Natural killer cell (primary cell): ENCODE measurements at regions not wholly inside any gene's neighbourhood (a gene's known extent, or its start where the extent isn't known, plus 50 kb on each side); places are given as distances from the start of the nearest gene placed in this dataset.

ENCODE experiments used
- ATAC-seq, 3 donors: fragments of 150-1000 bp in 2 of 3; fragments of 200-7000 bp in 1 of 3; cut with Tn5 transposase; 1 replicate in 1 of 3; 2 replicates in 2 of 3; pipeline ENCODE4 v1.10.0; 2021; ENCODE audit warnings: mild to moderate bottlenecking in 2 of 3, moderate library complexity in 2 of 3
- DNase-seq, 2 donors: peaks; one replicate each; pipeline versions ENCODE4 v3.0.0 to v3.0.0-alpha.2; 2013 to 2021; ENCODE audit warnings: mixed read lengths in 1 of 2
- H3K27ac ChIP-seq: one replicate; pipeline ENCODE4 v1.5.1; 2013; ENCODE audit warnings: mild to moderate bottlenecking, low read length
- H3K27me3 ChIP-seq: one replicate; pipeline ENCODE4 v1.6.1; 2013; ENCODE audit warnings: low read length; ENCODE audit not compliant: control insufficient read depth, insufficient read depth
- H3K36me3 ChIP-seq: one replicate; pipeline ENCODE4 v1.6.1; 2013; ENCODE audit warnings: low read length; ENCODE audit not compliant: control insufficient read depth, insufficient read depth
- H3K4me1 ChIP-seq: one replicate; pipeline ENCODE4 v1.6.1; 2013; ENCODE audit warnings: low read length; ENCODE audit not compliant: control insufficient read depth, insufficient read depth
- H3K4me3 ChIP-seq: one replicate; pipeline ENCODE4 v1.5.1; 2013; ENCODE audit warnings: low read length
- H3K9me3 ChIP-seq: one replicate; pipeline ENCODE4 v1.6.1; 2013; ENCODE audit warnings: low read length; ENCODE audit not compliant: control insufficient read depth, insufficient read depth
- H3K27ac Mint-ChIP-seq, 2 donors: one replicate each; pipeline ENCODE4 v1.8.0; 2022; ENCODE audit warnings: mild to moderate bottlenecking in 2 of 2, mixed read lengths in 2 of 2, moderate library complexity in 1 of 2
- H3K27me3 Mint-ChIP-seq, 2 donors: one replicate each; pipeline ENCODE4 v1.8.0; 2022; ENCODE audit warnings: low read depth in 2 of 2, mixed read lengths in 2 of 2
- H3K36me3 Mint-ChIP-seq: one replicate; pipeline ENCODE4 v1.8.0; 2022; ENCODE audit warnings: mixed read lengths
- H3K4me1 Mint-ChIP-seq, 2 donors: one replicate each; pipeline ENCODE4 v1.8.0; 2022; ENCODE audit warnings: mixed read lengths in 2 of 2
- H3K4me3 Mint-ChIP-seq: one replicate; pipeline ENCODE4 v1.8.0; 2022; ENCODE audit warnings: mild to moderate bottlenecking, moderate library complexity, mixed read lengths
- H3K9me3 Mint-ChIP-seq, 2 donors: one replicate each; pipeline ENCODE4 v1.8.0; 2022; ENCODE audit warnings: mixed read lengths in 2 of 2
- CTCF ChIP-seq: fragments of 200-600 bp; IDR thresholded peaks from one replicate; pipeline ENCODE4 v1.8.0; 2022; ENCODE audit warnings: antibody characterized with exemption
- WGBS: methylation state at CpG from one replicate; pipeline ENCODE4 v1.1.7; 2013; ENCODE audit warnings: missing lambda C conversion rate; ENCODE audit not compliant: insufficient coverage; 5-methylcytosine and 5-hydroxymethylcytosine counted together
- intact Hi-C: fragments of 100-400 bp; cut with micrococcal nuclease; formaldehyde crosslinking; loops from one replicate; pipeline ENCODE4 v1.14.2; 2022

- Mint-ChIP-seq H3K9me3 (no peaks in the 10 kb centered on the region), H3K4me3 (no peak overlapping the region), H3K27me3 (peaks cover 0 to 2% of the 10 kb centered on the region in 2 donors), H3K4me1 (peaks cover 0 to 5% of the 10 kb centered on the region in 2 donors), H3K27ac (no peak overlapping the region), H3K36me3 (no peaks in the 10 kb centered on the region)
- Histone ChIP-seq H3K4me1 (peaks cover 10% of the 10 kb centered on the region), H3K36me3 (no peaks in the 10 kb centered on the region), H3K27ac (no peak overlapping the region), H3K4me3 (no peak overlapping the region), H3K27me3 (no peaks in the 10 kb centered on the region), H3K9me3 (no peaks in the 10 kb centered on the region)
- no peak for DNase-seq
- no peak for TF ChIP-seq CTCF
- WGBS: 87% methylated on average over 9 of the region's 9 CpGs
- intact Hi-C loops: no loop called here
- ATAC-seq: no peak
These were observed 188.2 kb downstream of the ZFP36L2 start for GRCh38 chr2:43038034-43038695.

GRCh38 chr2:43035922-43036321, 190.5 kb downstream of the ZFP36L2 start:
- H3K27ac Mint-ChIP-seq: no peak overlapping the region
- Histone ChIP-seq H3K27me3 (no peaks in the 10 kb centered on the region), H3K4me1 (peaks cover 10% of the 10 kb centered on the region), H3K4me3 (no peak overlapping the region), H3K9me3 (no peaks in the 10 kb centered on the region), H3K27ac (no peak overlapping the region), H3K36me3 (no peaks in the 10 kb centered on the region)
- no peaks in the 10 kb centered on the region for H3K9me3 Mint-ChIP-seq
- H3K27me3 Mint-ChIP-seq: peaks cover 0 to 2% of the 10 kb centered on the region in 2 donors
- H3K4me3 Mint-ChIP-seq: no peak overlapping the region
- no peak for TF ChIP-seq CTCF
- intact Hi-C loops: no loop called here
- H3K36me3 Mint-ChIP-seq: no peaks in the 10 kb centered on the region
- no CpG with 5 or more reads among the region's 4 CpGs for WGBS
- DNase-seq (no peak), ATAC-seq (no peak)
- H3K4me1 Mint-ChIP-seq: peaks cover 0 to 5% of the 10 kb centered on the region in 2 donors

- no peak overlapping the region for H3K27ac Mint-ChIP-seq
- intact Hi-C loops: no loop called here
These were observed 191.5 kb downstream of the ZFP36L2 start for GRCh38 chr2:43034921-43035320.

More at GRCh38 chr2:43034921-43035320, 191.5 kb downstream of the ZFP36L2 start:
- H3K9me3 ChIP-seq: no peaks in the 10 kb centered on the region
- no peak for TF ChIP-seq CTCF
- no peaks in the 10 kb centered on the region for H3K36me3 ChIP-seq
- H3K27me3 Mint-ChIP-seq: no peaks in the 10 kb centered on the region
- 84% methylated on average over 4 of the region's 7 CpGs for WGBS
- H3K4me3 Mint-ChIP-seq: no peak overlapping the region
- peaks cover 10% of the 10 kb centered on the region for H3K4me1 ChIP-seq
- no peak for DNase-seq
- no peak overlapping the region for H3K4me3 ChIP-seq
- H3K27me3 ChIP-seq: no peaks in the 10 kb centered on the region
- no peak for ATAC-seq
- H3K9me3 Mint-ChIP-seq: no peaks in the 10 kb centered on the region
- no peaks in the 10 kb centered on the region for H3K36me3 Mint-ChIP-seq
- H3K4me1 Mint-ChIP-seq: no peaks in the 10 kb centered on the region
- H3K27ac ChIP-seq: no peak overlapping the region
